IMR-90 (cell line): ENCODE measurements at regions not wholly inside any gene's neighbourhood (a gene's known extent, or its start where the extent isn't known, plus 50 kb on each side); places are given as distances from the start of the nearest gene placed in this dataset.

Experiments
- ATAC-seq: fragments of 200-7000 bp; cut with Tn5 transposase; 2 replicates; pipeline ENCODE4 v1.9.1; 2020; ENCODE audit warnings: low read depth, mild to moderate bottlenecking, moderate library complexity
- BruUV-seq: library from RNA; stranded (reverse); fragments of 400-500 nt; replicated peaks from 2 replicates; lab custom pipeline; 2021; lab: Mats Ljungman, UMichigan
- CTCF ChIA-PET: fragments of 300-600 bp; formaldehyde crosslinking; extraction: SDS; loops from one replicate; lab custom pipeline; 2021; ENCODE audit warnings: antibody characterized with exemption; lab: Yijun Ruan, JAX
- POLR2A ChIA-PET: fragments of 300-600 bp; sonication (Branson Sonifier 250); formaldehyde crosslinking; loops from one replicate; lab custom pipeline; 2022; ENCODE audit warnings: antibody characterized with exemption; ENCODE audit not compliant: unreplicated experiment; lab: Charles Lee
- DNase-seq: peaks from one replicate; pipeline ENCODE4 v3.0.0; 2013
- H2AFZ ChIP-seq: replicated peaks from 2 replicates; pipeline ENCODE3; 2013; ENCODE audit warnings: low read length, mild to moderate bottlenecking; ENCODE audit not compliant: poor library complexity
- H2AK5ac ChIP-seq: 2 replicates; pipeline ENCODE4 v1.6.1; 2013; ENCODE audit warnings: low read depth, low read length, inconsistent platforms
- H2AK9ac ChIP-seq: replicated peaks from 2 replicates; pipeline ENCODE3; 2013; ENCODE audit warnings: mild to moderate bottlenecking, low read depth, low read length, moderate library complexity; ENCODE audit not compliant: poor library complexity
- H2BK120ac ChIP-seq: 2 replicates; pipeline ENCODE4 v1.6.1; 2013; ENCODE audit warnings: low read depth, low read length, inconsistent platforms
- H2BK15ac ChIP-seq: 3 replicates; pipeline ENCODE4 v1.6.1; 2013; ENCODE audit warnings: low read depth, low read length, inconsistent platforms
- H2BK20ac ChIP-seq: 2 replicates; pipeline ENCODE4 v1.6.1; 2013; ENCODE audit warnings: low read depth, mild to moderate bottlenecking, inconsistent platforms, low read length, moderate library complexity
- H2BK5ac ChIP-seq: 2 replicates; pipeline ENCODE4 v1.6.1; 2013; ENCODE audit warnings: mild to moderate bottlenecking, low read depth, low read length, inconsistent platforms; ENCODE audit not compliant: poor library complexity, severe bottlenecking
- H3K14ac ChIP-seq: replicated peaks from 2 replicates; pipeline ENCODE4 v1.6.1; 2013; ENCODE audit warnings: low read depth, low read length, inconsistent platforms
- H3K18ac ChIP-seq: 2 replicates; pipeline ENCODE4 v1.6.1; 2013; ENCODE audit warnings: low read depth, low read length, control low read depth
- H3K23ac ChIP-seq: 2 replicates; pipeline ENCODE4 v1.6.1; 2013; ENCODE audit warnings: low read depth, low read length, inconsistent platforms
- H3K27ac ChIP-seq: 2 replicates; pipeline ENCODE4 v1.5.1; 2013; ENCODE audit warnings: mild to moderate bottlenecking, control low read depth, low read length; ENCODE audit not compliant: insufficient read depth
- H3K27me3 ChIP-seq: 2 replicates; pipeline ENCODE4 v1.6.1; 2013; ENCODE audit warnings: low read length; ENCODE audit not compliant: control insufficient read depth, insufficient read depth
- H3K36me3 ChIP-seq: 2 replicates; pipeline ENCODE4 v1.6.1; 2013; ENCODE audit warnings: low read length, mixed read lengths; ENCODE audit not compliant: control insufficient read depth, insufficient read depth
- H3K4ac ChIP-seq: 2 replicates; pipeline ENCODE4 v1.6.1; 2013; ENCODE audit warnings: low read depth, low read length, inconsistent platforms
- H3K4me1 ChIP-seq: 2 replicates; pipeline ENCODE4 v1.6.1; 2013; ENCODE audit warnings: low read length, mixed read lengths; ENCODE audit not compliant: control insufficient read depth, insufficient read depth
- H3K4me2 ChIP-seq: 2 replicates; pipeline ENCODE4 v1.6.1; 2013; ENCODE audit warnings: low read depth, mild to moderate bottlenecking, control low read depth, low read length, moderate library complexity
- H3K4me3 ChIP-seq: 2 replicates; pipeline ENCODE4 v1.5.1; 2013; ENCODE audit warnings: low read depth, mild to moderate bottlenecking, control low read depth, low read length, moderate library complexity; ENCODE audit not compliant: insufficient read depth
- H3K56ac ChIP-seq: 2 replicates; pipeline ENCODE4 v1.6.1; 2013; ENCODE audit warnings: low read length, inconsistent platforms; ENCODE audit not compliant: insufficient read depth; ENCODE audit errors: extremely low read depth
- H3K79me1 ChIP-seq, 2 experiments: 2 replicates each; pipeline ENCODE4 v1.6.1; 2013; ENCODE audit warnings: low read length in 2 of 2, inconsistent platforms in 1 of 2, low read depth in 1 of 2
- H3K9ac ChIP-seq: 2 replicates; pipeline ENCODE4 v1.6.1; 2013; ENCODE audit warnings: low read depth, low read length, control low read depth
- H3K9me1 ChIP-seq: 2 replicates; pipeline ENCODE4 v1.6.1; 2013; ENCODE audit warnings: low read length, inconsistent platforms; ENCODE audit not compliant: insufficient read depth
- H3K9me3 ChIP-seq: 2 replicates; pipeline ENCODE4 v1.6.1; 2013; ENCODE audit warnings: low read length; ENCODE audit not compliant: control insufficient read depth, insufficient read depth
- H4K20me1 ChIP-seq: 2 replicates; pipeline ENCODE4 v1.6.1; 2013; ENCODE audit warnings: low read length, inconsistent platforms; ENCODE audit not compliant: insufficient read depth
- H4K5ac ChIP-seq: 2 replicates; pipeline ENCODE4 v1.6.1; 2013; ENCODE audit warnings: mild to moderate bottlenecking, low read depth, low read length, control low read depth
- H4K8ac ChIP-seq, 2 experiments: 2 replicates each; pipeline ENCODE4 v1.6.1; 2013; ENCODE audit warnings: low read depth in 2 of 2, low read length in 2 of 2, control low read depth in 1 of 2, inconsistent platforms in 1 of 2
- H4K91ac ChIP-seq: 2 replicates; pipeline ENCODE4 v1.6.1; 2013; ENCODE audit warnings: low read depth, low read length, inconsistent platforms; ENCODE audit not compliant: insufficient read depth
- RFX5 ChIP-seq: IDR thresholded peaks from 2 replicates; pipeline ENCODE4 v1.8.0; 2012; ENCODE audit warnings: low read depth, mild to moderate bottlenecking, low read length, moderate library complexity
- WGBS, 2 experiments: methylation state at CpG; one replicate each; pipeline versions ENCODE4 v1.1.5 to v1.1.7; 2013; ENCODE audit warnings: missing lambda C conversion rate in 2 of 2; ENCODE audit not compliant: insufficient read length in 1 of 2; ENCODE audit errors: extremely low coverage in 2 of 2; 5-methylcytosine and 5-hydroxymethylcytosine counted together
- dilution Hi-C: fragments of 300-500 bp; cut with HindIII; formaldehyde crosslinking; loops from one replicate; pipeline ENCODE4 v1.14.3; 2018; ENCODE audit warnings: low sequenced_read_pairs; ENCODE audit not compliant: unreplicated experiment
- in situ Hi-C: fragments of 300-500 bp; cut with MboI; formaldehyde crosslinking; loops from 3 replicates; pipeline ENCODE4 v1.14.3; 2019; ENCODE audit warnings: low sequenced_read_pairs, inconsistent platforms, mixed read lengths
- intact Hi-C: fragments of 100-400 bp; cut with micrococcal nuclease; formaldehyde crosslinking; loops from 2 replicates; pipeline ENCODE4 v1.10.0; 2022

- Histone ChIP-seq H2BK15ac (no peak overlapping the region), H3K4me2 (no peak overlapping the region), H3K4ac (no peak overlapping the region), H3K9me3 (no peaks in the 10 kb centered on the region), H3K4me1 (no peaks in the 10 kb centered on the region), H2BK120ac (no peak overlapping the region), H3K4me3 (no peak overlapping the region), H3K9ac (no peak overlapping the region), H2AK9ac (no peak overlapping the region), H4K8ac (no peak overlapping the region), H3K79me1 (no peaks in the 10 kb centered on the region), H3K27me3 (peaks cover 23% of the 10 kb centered on the region), H2BK20ac (no peak overlapping the region), H3K56ac (no peak overlapping the region), H4K20me1 (no peaks in the 10 kb centered on the region), H2AK5ac (no peak overlapping the region), H3K27ac (no peak overlapping the region), H2BK5ac (no peak overlapping the region), H2AFZ (no peak overlapping the region), H3K9me1 (no peaks in the 10 kb centered on the region), H3K23ac (no peak overlapping the region), H4K91ac (no peak overlapping the region), H3K14ac (no peak overlapping the region), H4K5ac (no peak overlapping the region), H3K36me3 (no peaks in the 10 kb centered on the region), H3K18ac (no peak overlapping the region)
- dilution Hi-C loops (no loop called here), intact Hi-C loops (no loop called here), in situ Hi-C loops (loop anchor here (10.0 to 25.0 kb wide), 3 partner anchors 256 to 726 kb away; no protein-coding TSS in a partner anchor)
- TF ChIP-seq RFX5, result no peak
- WGBS, 2 experiments, result 78% methylated on average over 3 of the region's 8 CpGs; no CpG with 5 or more reads in 1 of the 2 experiments
- DNase-seq (no peak), ATAC-seq (no peak)
- ChIA-PET CTCF (no interaction called here), POLR2A (no interaction called here)
- BruUV-seq, result no TSS peak
Observed at GRCh38 chr2:131418625-131419024, 54.7 kb upstream of the RAB6D start.
